NB4 (cell line): ENCODE measurements at regions not wholly inside any gene's neighbourhood (a gene's known extent, or its start where the extent isn't known, plus 50 kb on each side); places are given as distances from the start of the nearest gene placed in this dataset.

ENCODE experiments used
- CTCF ChIP-seq: IDR thresholded peaks from one replicate; pipeline ENCODE4 v1.5.1; 2012; ENCODE audit warnings: low read depth, low read length
- MAX ChIP-seq: IDR thresholded peaks from 2 replicates; pipeline ENCODE4 v1.6.1; 2011; ENCODE audit warnings: low read depth, low read length
- MYC ChIP-seq: IDR thresholded peaks from 2 replicates; pipeline ENCODE4 v1.6.1; 2011; ENCODE audit warnings: low read depth, low read length
- POLR2A ChIP-seq: IDR thresholded peaks from 2 replicates; pipeline ENCODE4 v1.6.1; 2011; ENCODE audit warnings: mild to moderate bottlenecking; ENCODE audit not compliant: insufficient read length; ENCODE audit errors: extremely low read depth

GRCh38 chr15:97728791-97729190 lies 231.7 kb upstream of the ARRDC4 start:
- TF ChIP-seq CTCF (no peak), MAX (no peak), POLR2A (no peak), MYC (no peak)
